H1 (cell line): ENCODE measurements at regions not wholly inside any gene's neighbourhood (a gene's known extent, or its start where the extent isn't known, plus 50 kb on each side); places are given as distances from the start of the nearest gene placed in this dataset.

ENCODE experiments used
- CTCF ChIA-PET: fragments of 300-600 bp; sonication (Branson Sonifier 250); formaldehyde crosslinking; loops from one replicate; lab custom pipeline; 2021; ENCODE audit not compliant: partially characterized antibody; lab: Charles Lee
- POLR2A ChIA-PET: fragments of 300-600 bp; sonication (Branson Sonifier 250); formaldehyde crosslinking; loops from one replicate; lab custom pipeline; 2021; ENCODE audit warnings: inconsistent platforms; ENCODE audit not compliant: partially characterized antibody; lab: Charles Lee
- DNase-seq, 2 experiments: peaks; one replicate each; pipeline versions ENCODE4 v3.0.0 to v3.0.0-alpha.2; 2010 to 2022; ENCODE audit warnings: low spot score in 2 of 2, low read depth in 1 of 2, mixed read lengths in 1 of 2
- FAIRE-seq: peaks from 2 replicates; lab custom pipeline; 2011; peaks lifted over from hg19 to GRCh38; lab: Jason Lieb, UNC
- H2AFZ ChIP-seq: 2 replicates; pipeline ENCODE4 v1.8.1; 2012; ENCODE audit warnings: low read length, inconsistent platforms
- H2AK5ac ChIP-seq: 2 replicates; pipeline ENCODE4 v1.6.1; 2013; ENCODE audit warnings: low read depth, low read length
- H2BK120ac ChIP-seq: replicated peaks from 2 replicates; pipeline ENCODE3; 2013; ENCODE audit warnings: low read depth, low read length, inconsistent platforms
- H2BK12ac ChIP-seq: 2 replicates; pipeline ENCODE4 v1.6.1; 2013; ENCODE audit warnings: low read depth, low read length
- H2BK15ac ChIP-seq: 2 replicates; pipeline ENCODE4 v1.6.1; 2013; ENCODE audit warnings: low read length
- H2BK20ac ChIP-seq: 2 replicates; pipeline ENCODE4 v1.6.1; 2013; ENCODE audit warnings: low read length
- H2BK5ac ChIP-seq: 2 replicates; pipeline ENCODE4 v1.6.1; 2013; ENCODE audit warnings: low read depth, low read length
- H3K14ac ChIP-seq: 2 replicates; pipeline ENCODE4 v1.6.1; 2013; ENCODE audit warnings: inconsistent platforms; ENCODE audit not compliant: insufficient read length
- H3K18ac ChIP-seq: 2 replicates; pipeline ENCODE4 v1.6.1; 2013; ENCODE audit warnings: low read length; ENCODE audit errors: extremely low read depth
- H3K23ac ChIP-seq: 2 replicates; pipeline ENCODE4 v1.6.1; 2013; ENCODE audit warnings: inconsistent platforms; ENCODE audit not compliant: insufficient read length
- H3K23me2 ChIP-seq: 2 replicates; pipeline ENCODE4 v1.6.1; 2013; ENCODE audit warnings: low read depth, low read length
- H3K27ac ChIP-seq: 2 replicates; pipeline ENCODE4 v1.6.1; 2011; ENCODE audit warnings: low read depth, low read length, inconsistent platforms
- H3K27me3 ChIP-seq, 4 experiments: replicated peaks in 1 of 4; 1 replicate in 1 of 4; 2 replicates in 3 of 4; pipeline versions ENCODE4 v1.6.1 to v1.8.1; 2011 to 2013; ENCODE audit warnings: low read length in 3 of 4, mild to moderate bottlenecking in 3 of 4, inconsistent platforms in 2 of 4, mixed read lengths in 2 of 4, moderate library complexity in 1 of 4; ENCODE audit not compliant: control insufficient read depth in 3 of 4, insufficient read depth in 3 of 4; ENCODE audit errors: extremely low read depth in 1 of 4
- H3K36me3 ChIP-seq, 4 experiments: 2 replicates each; pipeline versions ENCODE4 v1.6.1 to v1.8.1; 2011 to 2013; ENCODE audit warnings: mild to moderate bottlenecking in 4 of 4, low read length in 3 of 4, moderate library complexity in 2 of 4, control low read depth in 1 of 4, inconsistent platforms in 1 of 4; ENCODE audit not compliant: insufficient read depth in 4 of 4, control insufficient read depth in 2 of 4
- H3K4ac ChIP-seq: replicated peaks from 2 replicates; pipeline ENCODE3; 2013; ENCODE audit warnings: low read length, low read depth, mixed read lengths, inconsistent platforms; ENCODE audit not compliant: insufficient read length
- H3K4me1 ChIP-seq, 4 experiments: replicated peaks in 1 of 4; 1 replicate in 1 of 4; 2 replicates in 3 of 4; pipeline versions ENCODE4 v1.6.1 to v1.8.1; 2011 to 2013; ENCODE audit warnings: low read length in 3 of 4, inconsistent platforms in 2 of 4, mixed read lengths in 1 of 4; ENCODE audit not compliant: insufficient read depth in 4 of 4, control insufficient read depth in 3 of 4
- H3K4me2 ChIP-seq, 2 experiments: 2 replicates each; pipeline versions ENCODE4 v1.6.1 to v1.8.1; 2011 to 2013; ENCODE audit warnings: low read depth in 2 of 2, low read length in 2 of 2, control low read depth in 1 of 2, inconsistent platforms in 1 of 2, mild to moderate bottlenecking in 1 of 2; ENCODE audit not compliant: insufficient read depth in 1 of 2
- H3K4me3 ChIP-seq, 4 experiments: fragments of 200-600, 300-600 bp in 1 of 4; sonication (generic), shearing (Covaris generic), sonication (Bioruptor Twin) in 1 of 4; 2 replicates each; pipeline versions ENCODE4 v1.5.1 to v1.8.1; 2011 to 2016; ENCODE audit warnings: low read length in 4 of 4, low read depth in 3 of 4, control low read depth in 2 of 4, inconsistent platforms in 2 of 4, mild to moderate bottlenecking in 2 of 4, mixed read lengths in 1 of 4, moderate library complexity in 1 of 4; ENCODE audit not compliant: insufficient read depth in 2 of 4; ENCODE audit errors: extremely low read depth in 1 of 4
- H3K56ac ChIP-seq: replicated peaks from 2 replicates; pipeline ENCODE3; 2013; ENCODE audit warnings: low read depth, mild to moderate bottlenecking, mixed read lengths, low read length, inconsistent platforms; ENCODE audit not compliant: insufficient read length
- H3K79me1 ChIP-seq: 2 replicates; pipeline ENCODE4 v1.6.1; 2013; ENCODE audit warnings: low read depth, low read length, control low read depth
- H3K79me2 ChIP-seq, 2 experiments: 2 replicates each; pipeline versions ENCODE4 v1.6.1 to v1.8.1; 2012 to 2013; ENCODE audit warnings: low read length in 2 of 2, mild to moderate bottlenecking in 2 of 2, inconsistent platforms in 1 of 2; ENCODE audit not compliant: insufficient read depth in 2 of 2, control insufficient read depth in 1 of 2
- H3K9ac ChIP-seq, 4 experiments: replicated peaks in 1 of 4; 1 replicate in 1 of 4; 2 replicates in 3 of 4; pipeline versions ENCODE4 v1.6.1 to v1.8.1; 2011 to 2013; ENCODE audit warnings: low read depth in 3 of 4, low read length in 3 of 4, control low read depth in 2 of 4, mild to moderate bottlenecking in 2 of 4, moderate library complexity in 2 of 4, inconsistent platforms in 1 of 4; ENCODE audit errors: extremely low read depth in 1 of 4
- H3K9me3 ChIP-seq, 2 experiments: 2 replicates each; pipeline versions ENCODE4 v1.6.1 to v1.8.1; 2012 to 2013; ENCODE audit warnings: mild to moderate bottlenecking in 2 of 2, moderate library complexity in 2 of 2, control low read depth in 1 of 2, inconsistent platforms in 1 of 2, low read depth in 1 of 2, low read length in 1 of 2, mixed read lengths in 1 of 2; ENCODE audit not compliant: insufficient read depth in 2 of 2
- H4K20me1 ChIP-seq, 2 experiments: replicated peaks in 1 of 2; 2 replicates each; pipeline versions ENCODE3 to v1.8.1; 2011 to 2013; ENCODE audit warnings: inconsistent platforms in 2 of 2, low read length in 2 of 2, mild to moderate bottlenecking in 1 of 2; ENCODE audit not compliant: insufficient read depth in 2 of 2, control insufficient read depth in 1 of 2
- H4K5ac ChIP-seq: 2 replicates; pipeline ENCODE4 v1.6.1; 2013; ENCODE audit warnings: low read length, low read depth, mixed read lengths, inconsistent platforms; ENCODE audit not compliant: insufficient read length
- H4K8ac ChIP-seq: 2 replicates; pipeline ENCODE4 v1.8.0; 2013; ENCODE audit warnings: mild to moderate bottlenecking, moderate library complexity, low read length, inconsistent platforms; ENCODE audit not compliant: insufficient read depth; ENCODE audit errors: extremely low read depth
- H4K91ac ChIP-seq: replicated peaks from 2 replicates; pipeline ENCODE3; 2013; ENCODE audit warnings: low read length, mixed read lengths, inconsistent platforms; ENCODE audit not compliant: insufficient read length
- GABPA ChIP-seq: IDR thresholded peaks from 2 replicates; pipeline ENCODE4 v1.6.1; 2011; ENCODE audit warnings: mild to moderate bottlenecking, low read length, moderate library complexity, borderline replicate concordance; ENCODE audit not compliant: insufficient read depth
- TCF12 ChIP-seq: IDR thresholded peaks from 2 replicates; pipeline ENCODE4 v1.6.1; 2011; ENCODE audit warnings: low read depth, mild to moderate bottlenecking, low read length
- WGBS, 2 experiments: shearing (Covaris generic) in 1 of 2; methylation state at CpG; one replicate each; pipeline versions ENCODE4 v1.1.6 to v1.1.7; 2013 to 2015; ENCODE audit warnings: low lambda C conversion rate in 2 of 2, mixed read lengths in 2 of 2, inconsistent platforms in 1 of 2, low coverage in 1 of 2, missing lambda C conversion rate in 1 of 2; ENCODE audit not compliant: insufficient replicate concordance in 2 of 2, insufficient coverage in 1 of 2, insufficient read length in 1 of 2; ENCODE audit errors: extremely low coverage in 1 of 2, missing lambda C conversion rate in 1 of 2; 5-methylcytosine and 5-hydroxymethylcytosine counted together

GRCh38 chr6:74734901-74735300 lies 471.0 kb downstream of the COL12A1 start:
- DNase-seq = no peak
- H4K8ac ChIP-seq = no peak overlapping the region
- no peak overlapping the region for H3K4ac ChIP-seq
- no peak overlapping the region for H3K4me3 ChIP-seq
- H3K9ac ChIP-seq = no peak overlapping the region
- H3K79me2 ChIP-seq = no peaks in the 10 kb centered on the region
- no peaks in the 10 kb centered on the region for H3K27me3 ChIP-seq
- no peak overlapping the region for H4K91ac ChIP-seq
- H3K9me3 ChIP-seq = no peaks in the 10 kb centered on the region
- TF ChIP-seq GABPA = no peak
- TF ChIP-seq TCF12 = no peak
- no peak overlapping the region for H2BK15ac ChIP-seq
- H3K56ac ChIP-seq = no peak overlapping the region
- WGBS, 2 experiments = 95% methylated on average over 3 of the region's 3 CpGs; no CpG with 5 or more reads in 1 of the 2 experiments
- no peak overlapping the region for H2BK12ac ChIP-seq
- no peak overlapping the region for H4K5ac ChIP-seq
- no peak overlapping the region for H3K14ac ChIP-seq
- no peak overlapping the region for H3K18ac ChIP-seq
- H3K23ac ChIP-seq = no peak overlapping the region
- H3K4me2 ChIP-seq = no peak overlapping the region
- no peak overlapping the region for H2AK5ac ChIP-seq
- no peak overlapping the region for H2BK5ac ChIP-seq
- no peak overlapping the region for H2BK20ac ChIP-seq
- no peaks in the 10 kb centered on the region for H3K23me2 ChIP-seq
- no peaks in the 10 kb centered on the region for H3K36me3 ChIP-seq
- no peak overlapping the region for H2AFZ ChIP-seq
- POLR2A ChIA-PET = no interaction called here
- no peaks in the 10 kb centered on the region for H3K79me1 ChIP-seq
- H3K27ac ChIP-seq = no peak overlapping the region
- H3K4me1 ChIP-seq = no peaks in the 10 kb centered on the region
- H2BK120ac ChIP-seq = no peak overlapping the region
- no peak for FAIRE-seq
- H4K20me1 ChIP-seq = no peaks in the 10 kb centered on the region
- CTCF ChIA-PET = no interaction called here
